ENCODE measurements at regions not wholly inside any gene's neighbourhood (a gene's known extent, or its start where the extent isn't known, plus 50 kb on each side); places are given as distances from the start of the nearest gene placed in this dataset.

- intact Hi-C loops (cut with DNase I) = no loop called here
- Histone ChIP-seq H3K9me3 (no peaks in the 10 kb centered on the region), H3K4me1 (no peaks in the 10 kb centered on the region), H3K27ac (no peak overlapping the region), H3K4me3 (no peak overlapping the region), H3K27me3 (no peaks in the 10 kb centered on the region), H3K36me3 (no peaks in the 10 kb centered on the region)
- 94 to 96% methylated on average over 5 of the region's 5 CpGs for WGBS, 2 donors
- TF ChIP-seq POLR2AphosphoS5 (IDR thresholded peaks at IDR 0.05) (no peak), CTCF (IDR thresholded peaks at IDR 0.05) (no peak), POLR2A (IDR thresholded peaks at IDR 0.05) (no peak), EP300 (IDR thresholded peaks at IDR 0.05) (no peak)
- DNase-seq = no peak
These were observed 420.8 kb downstream of the HGF start for GRCh38 chr7:81349044-81349443.

GRCh38 chr7:81339946-81340345, 421.1 kb upstream of the SEMA3C start:
- no peak for TF ChIP-seq CTCF (IDR thresholded peaks at IDR 0.05)
- Histone ChIP-seq H3K27ac (no peak overlapping the region), H3K4me1 (peaks cover 0 to 7% (median 0%) of the 10 kb centered on the region in 4 donors), H3K36me3 (no peaks in the 10 kb centered on the region), H3K4me3 (no peak overlapping the region), H3K9me3 (no peaks in the 10 kb centered on the region), H3K27me3 (no peaks in the 10 kb centered on the region)
- intact Hi-C loops (cut with DNase I) = no loop called here
- 47 to 80% methylated on average over 2 of the region's 2 CpGs for WGBS, 2 donors
- no peak for DNase-seq

- 91 to 95% methylated on average over 13 of the region's 13 CpGs for WGBS, 2 donors
These were observed 414.7 kb upstream of the SEMA3C start for GRCh38 chr7:81333536-81333935.

GRCh38 chr7:81333004-81333403, 414.2 kb upstream of the SEMA3C start:
- Histone ChIP-seq H3K9me3 (no peaks in the 10 kb centered on the region), H3K4me1 (peaks cover 0 to 7% (median 0%) of the 10 kb centered on the region in 4 donors), H3K27ac (no peak overlapping the region), H3K4me3 (no peak overlapping the region), H3K27me3 (no peaks in the 10 kb centered on the region), H3K36me3 (no peaks in the 10 kb centered on the region)
- TF ChIP-seq POLR2A (IDR thresholded peaks at IDR 0.05) (no peak), CTCF (IDR thresholded peaks at IDR 0.05) (no peak), EP300 (IDR thresholded peaks at IDR 0.05) (no peak), POLR2AphosphoS5 (IDR thresholded peaks at IDR 0.05) (no peak)
- WGBS, 2 donors = 89 to 92% methylated on average over 1 of the region's 1 CpG
- DNase-seq = no peak
- intact Hi-C loops (cut with DNase I) = no loop called here

More at GRCh38 chr7:81333536-81333935, 414.7 kb upstream of the SEMA3C start:
- Histone ChIP-seq H3K9me3 (no peaks in the 10 kb centered on the region), H3K36me3 (no peaks in the 10 kb centered on the region), H3K4me3 (no peak overlapping the region), H3K4me1 (peaks cover 0 to 7% (median 0%) of the 10 kb centered on the region in 4 donors), H3K27ac (no peak overlapping the region), H3K27me3 (no peaks in the 10 kb centered on the region)
- no peak for DNase-seq
- TF ChIP-seq POLR2A (IDR thresholded peaks at IDR 0.05) (no peak), EP300 (IDR thresholded peaks at IDR 0.05) (no peak), POLR2AphosphoS5 (IDR thresholded peaks at IDR 0.05) (no peak), CTCF (IDR thresholded peaks at IDR 0.05) (no peak)
- intact Hi-C loops (cut with DNase I) = no loop called here

All from sigmoid colon (tissue), 6 donors.